ENCODE measurements at regions not wholly inside any gene's neighbourhood (a gene's known extent, or its start where the extent isn't known, plus 50 kb on each side); places are given as distances from the start of the nearest gene placed in this dataset.

- no peak for DNase-seq
These were observed 52.9 kb upstream of the IRX1 start for GRCh38 chr5:3542769-3543168.

GRCh38 chr5:3542158-3542557, 53.5 kb upstream of the IRX1 start:
- no peak for DNase-seq

- DNase-seq: no peak
These were observed 56.7 kb upstream of the IRX1 start for GRCh38 chr5:3538886-3539285.

- no peak for DNase-seq
These were observed 57.7 kb upstream of the IRX1 start for GRCh38 chr5:3537942-3538341.

- DNase-seq: no peak
These were observed 60.0 kb upstream of the IRX1 start for GRCh38 chr5:3535414-3536211.

- no peak for DNase-seq
These were observed 60.6 kb upstream of the IRX1 start for GRCh38 chr5:3534997-3535396.

- DNase-seq: no peak
These were observed 64.2 kb upstream of the IRX1 start for GRCh38 chr5:3531320-3531986.

- no peak for DNase-seq
These were observed 65.4 kb upstream of the IRX1 start for GRCh38 chr5:3530251-3530650.

- DNase-seq: no peak
These were observed 69.0 kb upstream of the IRX1 start for GRCh38 chr5:3526551-3527185.

- no peak for DNase-seq
These were observed 73.1 kb upstream of the IRX1 start for GRCh38 chr5:3522491-3522890.

GRCh38 chr5:3518576-3518975, 77.1 kb upstream of the IRX1 start:
- no peak for DNase-seq

- DNase-seq: no peak
These were observed 77.6 kb upstream of the IRX1 start for GRCh38 chr5:3518051-3518450.

GRCh38 chr5:3517348-3517747, 78.3 kb upstream of the IRX1 start:
- DNase-seq: no peak

- no peak for DNase-seq
These were observed 83.1 kb upstream of the IRX1 start for GRCh38 chr5:3512361-3513095.

GRCh38 chr5:3511934-3512333, 83.7 kb upstream of the IRX1 start:
- no peak for DNase-seq

GRCh38 chr5:3511519-3511918, 84.1 kb upstream of the IRX1 start:
- no peak for DNase-seq

GRCh38 chr5:3510642-3511417, 84.8 kb upstream of the IRX1 start:
- no peak for DNase-seq

GRCh38 chr5:3509290-3509689, 86.3 kb upstream of the IRX1 start:
- no peak for DNase-seq

GRCh38 chr5:3508395-3508794, 87.2 kb upstream of the IRX1 start:
- DNase-seq: no peak

GRCh38 chr5:3490957-3491507, 104.6 kb upstream of the IRX1 start:
- no peak for DNase-seq

- DNase-seq: no peak
These were observed 106.3 kb upstream of the IRX1 start for GRCh38 chr5:3489239-3489843.

GRCh38 chr5:3484836-3485235, 110.8 kb upstream of the IRX1 start:
- no peak for DNase-seq
